Ammon's horn (tissue), 1 donor: ENCODE measurements at regions not wholly inside any gene's neighbourhood (a gene's known extent, or its start where the extent isn't known, plus 50 kb on each side); places are given as distances from the start of the nearest gene placed in this dataset.

ENCODE experiments used
- DNase-seq: peaks from one replicate; pipeline ENCODE4 v3.0.0-alpha.2; 2016; ENCODE audit warnings: low spot score

DNA sequence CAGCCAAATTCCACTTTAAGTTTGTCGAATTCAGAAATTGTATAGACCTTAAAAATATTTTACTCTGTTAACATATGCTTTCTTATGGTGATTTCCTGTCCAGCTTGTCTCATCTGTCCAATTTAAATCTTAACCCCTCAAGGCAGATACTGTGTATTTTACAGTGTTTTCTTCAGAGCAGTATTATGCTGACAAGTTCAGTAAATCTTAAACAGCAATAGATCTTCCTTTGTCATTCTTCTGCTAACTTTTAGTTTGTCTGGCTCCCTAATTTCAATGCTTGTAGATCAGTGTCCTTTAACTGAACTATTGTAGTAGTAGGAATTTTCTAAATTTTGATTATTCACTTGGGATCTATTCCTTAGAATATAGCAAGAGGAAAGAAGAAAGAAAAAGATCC, 52.8 kb upstream of the MEIS1 start:
- DNase-seq = no peak

DNA sequence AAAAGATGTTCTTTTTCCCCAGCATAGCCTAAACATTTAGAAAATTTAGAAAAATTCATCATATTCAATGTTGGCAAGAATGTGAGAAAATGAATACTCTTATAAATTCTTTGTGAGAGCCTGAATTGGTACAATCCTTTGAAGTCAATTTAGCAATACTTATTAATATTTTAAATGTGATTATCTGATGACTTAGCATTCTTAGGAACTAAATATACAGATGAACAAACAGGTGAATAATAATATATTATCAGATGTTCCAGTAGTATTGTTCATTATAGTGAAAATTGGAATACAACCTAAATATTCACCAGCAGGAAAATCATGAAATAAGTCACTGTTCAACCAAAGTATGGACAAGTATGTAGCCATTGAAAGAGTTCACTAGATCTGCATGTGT, 55.5 kb upstream of the MEIS1 start:
- no peak for DNase-seq

DNA sequence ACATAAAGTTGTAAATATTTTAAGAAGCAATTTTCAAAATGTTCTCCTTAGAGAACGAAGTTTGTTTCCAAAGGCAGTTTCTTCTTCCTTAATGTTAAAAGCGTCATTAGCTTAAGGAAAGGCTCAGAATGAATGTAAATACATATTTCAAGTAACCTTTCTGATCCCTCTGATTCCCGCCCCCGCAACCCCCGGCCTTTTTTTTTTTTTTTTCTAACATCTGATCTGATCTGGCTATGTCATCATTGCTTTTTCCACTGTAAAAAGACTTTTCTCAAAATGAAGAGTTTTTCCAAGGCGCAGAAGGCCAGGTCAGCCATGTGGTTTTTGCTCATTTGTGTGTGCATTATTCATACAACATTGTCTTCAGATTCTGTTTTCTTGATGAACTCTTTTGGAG, 57.1 kb upstream of the MEIS1 start:
- DNase-seq = no peak

DNA sequence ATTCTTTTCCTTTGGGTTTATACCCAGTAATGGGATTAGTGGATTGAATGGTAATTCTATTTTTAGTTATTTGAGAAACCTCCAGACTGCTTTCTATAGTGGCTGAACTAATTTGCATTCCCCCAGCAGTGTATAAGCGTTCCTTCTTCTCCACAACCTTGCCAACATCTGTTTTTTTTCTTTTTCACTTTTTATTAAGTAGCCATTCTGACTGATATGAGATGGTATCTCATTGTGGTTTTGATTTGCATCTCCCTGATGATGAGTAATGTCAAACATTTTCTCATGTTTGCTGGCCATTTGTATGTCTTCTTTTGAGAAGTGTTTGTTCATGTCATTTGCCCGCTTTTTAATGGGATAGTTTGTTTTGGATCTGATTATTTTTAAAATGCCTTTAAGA, 64.1 kb upstream of the MEIS1 start:
- no peak for DNase-seq

DNA sequence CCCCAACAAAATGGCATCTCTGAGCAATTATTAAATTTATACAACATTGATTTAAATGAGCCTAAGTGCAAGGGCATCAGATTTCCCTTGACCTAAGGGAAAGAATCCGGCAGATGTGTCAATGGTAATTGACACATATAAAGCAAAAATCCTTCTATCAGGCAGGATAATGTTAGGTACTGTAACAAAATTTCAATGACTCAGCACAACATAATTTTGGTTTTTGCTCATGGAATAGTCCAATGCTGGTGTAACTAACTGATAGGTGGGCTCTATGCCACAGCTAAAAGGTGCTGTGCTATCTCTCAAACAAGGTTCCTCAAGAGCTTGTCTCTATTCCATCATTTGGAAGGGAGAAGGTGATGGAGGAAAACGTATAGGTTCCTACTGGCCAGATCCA, 68.3 kb upstream of the MEIS1 start:
- DNase-seq = no peak

DNA sequence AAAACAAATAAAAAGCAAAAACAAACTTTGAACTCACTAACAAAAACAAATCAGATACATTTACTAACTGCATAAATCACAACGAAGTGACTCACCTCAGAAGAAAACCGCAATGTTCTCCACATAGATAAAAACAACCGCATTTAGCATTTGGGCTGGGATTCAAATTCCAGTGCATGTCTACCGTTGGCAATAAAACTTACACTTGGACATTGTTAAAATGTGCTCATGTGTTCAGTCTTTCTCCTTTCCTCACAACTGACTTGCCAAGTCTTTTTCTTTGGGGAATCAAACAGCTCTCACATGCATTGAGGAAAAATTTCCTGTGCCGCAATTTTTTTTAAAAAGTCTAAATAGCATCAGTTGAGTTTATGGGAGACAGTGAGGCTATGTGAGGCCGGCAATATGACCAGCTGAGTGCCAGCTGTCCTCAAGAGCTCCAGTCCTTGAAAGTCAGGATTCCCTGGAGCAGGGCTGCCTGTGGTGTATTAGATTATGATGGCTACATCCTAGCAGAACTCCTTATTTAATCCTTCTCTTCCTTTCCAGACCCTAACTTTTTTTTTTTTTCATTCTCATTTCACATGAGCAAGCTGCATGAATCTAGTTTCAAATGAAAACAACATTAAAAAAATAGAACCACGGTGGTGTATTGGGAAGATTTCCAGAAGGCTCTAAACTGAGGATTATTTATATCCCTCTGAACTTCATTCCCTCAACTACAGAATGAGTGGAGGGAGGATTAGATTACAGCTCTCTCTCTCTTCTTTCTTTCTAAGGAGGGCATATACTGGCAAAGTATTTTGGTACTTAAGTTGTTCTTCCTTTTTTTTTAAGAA, 70.2 kb upstream of the MEIS1 start:
- no peak for DNase-seq

DNA sequence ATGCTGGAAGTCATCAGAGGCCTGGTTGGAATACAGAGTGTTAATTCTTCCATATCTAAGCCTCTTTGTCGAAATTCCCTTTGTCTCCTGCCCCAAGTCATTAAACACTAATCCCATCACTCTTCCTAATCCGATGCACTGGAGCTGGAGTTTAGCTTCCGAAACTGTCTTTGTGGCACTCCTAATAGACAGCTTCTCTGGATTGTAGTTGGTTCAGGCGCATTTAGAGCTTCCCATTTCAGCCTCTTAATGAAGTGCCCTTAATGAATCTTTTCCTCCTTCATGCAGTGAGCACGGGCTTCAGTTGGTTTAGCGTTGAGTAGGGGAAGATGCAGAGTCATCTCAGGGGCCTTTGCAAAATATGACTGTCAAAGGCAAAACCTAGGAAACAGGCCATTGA, 72.2 kb upstream of the MEIS1 start:
- no peak for DNase-seq

DNA sequence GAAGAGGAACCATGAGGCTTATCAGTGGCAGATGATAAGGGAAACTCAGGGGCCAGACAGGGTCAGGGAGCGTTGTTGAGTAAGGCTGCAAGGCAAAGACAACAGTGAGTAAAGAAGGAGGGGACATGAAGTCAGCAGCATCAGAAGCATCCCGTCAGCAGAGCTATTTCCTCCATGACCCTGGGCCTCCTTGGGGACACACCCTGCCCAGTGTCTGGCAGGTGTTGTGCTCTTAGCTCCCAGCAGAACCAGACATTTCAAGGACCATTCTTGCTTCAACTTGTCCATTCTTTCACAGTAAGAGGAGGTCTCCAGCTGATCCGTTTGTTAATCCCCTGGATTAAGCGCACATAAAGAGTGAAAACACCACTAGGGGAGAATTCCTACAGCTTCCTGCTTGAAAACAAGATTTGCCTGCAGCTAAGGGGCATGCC, 88.7 kb upstream of the MEIS1 start:
- DNase-seq = no peak

DNA sequence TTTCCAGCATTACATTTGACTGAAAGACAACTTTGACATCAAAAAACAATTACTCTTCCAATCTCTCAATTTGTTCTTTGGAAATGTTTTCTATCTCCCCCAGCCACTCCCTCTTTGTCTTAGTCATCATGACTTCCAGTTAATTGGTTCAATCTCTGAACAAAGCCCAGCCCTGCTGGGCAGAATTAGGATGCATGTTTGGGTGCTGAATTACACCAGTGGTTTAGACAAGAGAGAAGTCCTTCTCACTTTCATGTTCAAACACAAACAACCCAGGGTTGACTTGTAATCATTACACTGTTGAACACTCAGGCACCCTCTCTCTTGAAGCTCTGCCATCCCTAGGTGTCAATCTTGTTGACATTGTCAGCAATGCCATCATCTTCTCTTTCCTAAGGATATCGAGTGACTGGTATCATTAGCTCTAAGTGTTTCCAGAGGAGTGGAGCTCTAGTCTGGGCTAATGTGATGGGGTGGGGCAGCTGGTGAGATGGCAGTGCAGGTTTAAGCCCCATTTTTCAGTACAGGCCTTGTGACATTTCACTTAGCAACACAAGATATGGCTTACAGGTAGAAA, 90.8 kb upstream of the MEIS1 start:
- DNase-seq = no peak

DNA sequence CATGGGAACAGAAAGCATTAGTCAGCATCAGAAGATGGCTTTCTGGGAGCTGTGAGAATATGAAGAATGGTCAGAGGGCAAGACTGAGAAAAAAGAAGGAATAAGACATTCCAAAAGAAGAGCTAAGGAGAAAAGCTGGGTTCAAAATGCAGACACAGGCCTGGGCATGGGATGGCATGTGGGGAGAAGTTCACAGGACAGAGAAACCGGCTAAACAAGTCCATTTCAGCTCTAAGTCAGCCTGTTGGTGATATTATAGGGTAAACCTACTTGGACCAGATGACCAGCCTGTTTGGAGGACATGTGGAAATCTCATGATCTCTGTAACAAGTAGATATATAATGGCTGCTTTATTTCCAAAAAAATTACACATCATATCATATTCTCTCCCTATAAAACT, 91.7 kb upstream of the MEIS1 start:
- no peak for DNase-seq

DNA sequence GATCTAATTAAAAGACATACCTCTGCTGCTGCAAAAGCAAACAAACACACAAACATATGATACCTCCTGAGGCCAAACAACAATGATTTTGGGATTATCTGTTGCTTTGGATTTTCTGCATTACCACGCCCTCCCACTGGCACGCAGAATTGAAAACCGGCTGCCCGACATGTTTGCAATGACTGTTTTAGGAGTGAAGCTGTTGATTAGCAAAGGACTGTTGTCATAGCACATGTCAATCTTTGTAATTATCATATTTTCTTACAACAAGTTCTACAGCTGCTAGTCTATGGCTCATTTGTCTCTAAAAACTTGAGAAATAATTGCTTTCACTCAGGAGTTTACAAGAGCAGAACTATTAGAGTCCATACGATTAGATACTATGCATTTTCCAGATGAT, 94.4 kb upstream of the MEIS1 start:
- no peak for DNase-seq

DNA sequence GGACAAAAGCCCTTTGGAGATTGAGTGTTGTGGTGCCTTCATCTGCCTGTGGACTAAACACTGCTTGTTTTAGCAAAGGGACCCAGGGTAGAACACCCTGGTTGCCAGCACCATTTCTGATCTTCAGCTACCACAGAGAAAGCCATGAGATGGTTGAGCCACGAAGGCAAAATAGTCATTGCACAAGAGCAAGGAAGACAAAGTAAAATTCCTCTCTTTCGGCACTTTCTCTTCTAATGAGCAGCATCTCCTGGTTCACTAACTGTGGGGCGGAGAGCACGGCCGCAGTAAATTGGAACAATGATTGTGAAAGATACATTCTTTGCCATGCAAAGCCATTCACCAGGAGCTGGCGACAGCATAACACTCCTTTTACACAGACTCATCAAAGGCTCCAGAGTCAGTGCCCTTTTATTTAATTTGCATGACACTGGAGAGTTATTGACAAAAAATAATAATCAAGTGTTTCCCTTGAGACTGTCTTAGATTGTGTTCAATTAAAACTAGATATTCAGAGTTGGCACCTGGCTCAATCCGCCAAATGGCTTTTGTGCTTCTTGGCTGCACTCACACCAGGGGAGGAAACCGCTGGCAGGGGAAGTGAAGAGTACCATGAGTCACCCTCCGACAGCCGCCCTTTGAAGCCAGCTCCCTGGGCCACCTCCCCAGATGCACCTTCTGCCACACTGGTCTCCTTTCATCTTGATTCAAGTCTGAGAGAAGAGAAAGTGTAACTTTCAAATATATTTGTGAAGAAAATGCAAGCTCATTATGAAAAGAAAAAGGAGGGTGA, 100.5 kb upstream of the MEIS1 start:
- no peak for DNase-seq

DNA sequence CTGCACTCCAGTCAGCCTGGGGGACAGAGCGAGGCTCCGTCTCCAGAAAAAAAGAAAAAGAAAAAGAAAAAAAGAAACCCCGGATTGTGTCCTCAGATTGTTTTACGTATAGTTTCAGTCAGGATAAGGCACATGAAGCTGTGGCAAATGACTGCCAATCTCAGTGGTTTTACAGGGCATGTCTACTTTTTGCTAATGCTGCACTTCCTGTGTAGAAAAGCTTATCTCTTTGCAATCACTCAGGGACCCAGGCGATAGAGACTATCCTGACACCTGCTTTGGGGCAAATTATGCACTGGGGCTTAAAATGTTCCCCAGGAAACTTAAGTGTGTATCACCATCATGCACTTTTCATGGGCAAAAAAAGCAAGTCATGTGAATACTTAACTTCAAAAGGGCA, 103.7 kb upstream of the MEIS1 start:
- DNase-seq = no peak

DNA sequence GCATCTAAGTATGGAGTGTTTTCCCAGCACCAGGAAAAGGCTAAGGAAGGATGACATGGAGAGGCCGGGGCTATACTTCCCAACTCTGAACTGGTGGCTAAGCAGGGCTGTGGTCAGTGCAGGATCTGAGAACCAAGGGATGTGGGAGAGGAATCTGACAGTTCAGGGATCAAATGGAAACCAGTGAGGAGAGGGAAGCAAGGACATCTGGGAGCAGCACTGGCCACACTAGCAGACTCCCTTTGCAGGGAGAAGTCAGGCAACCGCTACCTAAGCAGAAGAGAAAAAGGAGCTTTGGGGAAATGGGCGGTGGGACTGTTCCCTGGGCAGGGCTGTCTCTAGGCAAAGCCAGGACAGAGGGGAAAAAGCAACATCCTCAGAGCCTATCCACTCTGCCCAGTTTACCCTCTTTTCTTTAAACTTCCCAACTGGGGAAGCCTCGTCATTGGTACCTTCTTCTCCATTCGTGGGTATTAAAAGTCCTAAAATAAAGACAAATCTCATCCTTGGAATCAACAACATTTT, 105.8 kb upstream of the MEIS1 start:
- no peak for DNase-seq

DNA sequence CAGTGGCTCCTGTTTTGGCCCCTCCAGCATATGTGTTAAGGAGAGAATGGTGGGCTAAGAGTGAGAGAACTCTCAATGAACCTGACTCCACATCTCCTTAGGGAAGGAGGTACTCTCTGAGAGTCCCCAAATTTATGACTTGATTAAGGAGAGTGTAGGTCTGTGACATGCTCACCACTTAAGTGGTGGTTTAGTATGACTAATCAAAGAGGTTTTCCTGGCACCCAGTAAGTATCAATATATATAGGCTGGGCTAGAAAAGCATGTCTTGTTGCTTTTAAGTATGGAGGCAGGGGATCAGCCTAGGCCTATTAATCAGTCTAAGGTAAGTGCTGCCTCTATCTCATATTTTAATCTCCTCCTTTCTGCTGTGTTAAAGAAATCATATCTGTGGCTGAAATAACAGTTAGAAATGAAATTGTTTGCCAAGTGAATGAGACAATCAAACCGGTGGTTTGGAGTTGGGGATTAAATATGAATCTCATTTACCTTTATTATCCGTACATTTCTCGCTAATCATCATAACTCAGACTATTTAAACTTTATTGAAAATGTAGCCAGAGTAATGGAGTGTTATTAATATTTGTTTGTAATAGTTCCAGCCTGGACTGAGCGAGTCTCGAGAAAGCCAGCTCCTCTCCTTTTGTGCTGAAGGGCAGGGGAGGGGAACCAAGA, 107.7 kb upstream of the MEIS1 start:
- no peak for DNase-seq

DNA sequence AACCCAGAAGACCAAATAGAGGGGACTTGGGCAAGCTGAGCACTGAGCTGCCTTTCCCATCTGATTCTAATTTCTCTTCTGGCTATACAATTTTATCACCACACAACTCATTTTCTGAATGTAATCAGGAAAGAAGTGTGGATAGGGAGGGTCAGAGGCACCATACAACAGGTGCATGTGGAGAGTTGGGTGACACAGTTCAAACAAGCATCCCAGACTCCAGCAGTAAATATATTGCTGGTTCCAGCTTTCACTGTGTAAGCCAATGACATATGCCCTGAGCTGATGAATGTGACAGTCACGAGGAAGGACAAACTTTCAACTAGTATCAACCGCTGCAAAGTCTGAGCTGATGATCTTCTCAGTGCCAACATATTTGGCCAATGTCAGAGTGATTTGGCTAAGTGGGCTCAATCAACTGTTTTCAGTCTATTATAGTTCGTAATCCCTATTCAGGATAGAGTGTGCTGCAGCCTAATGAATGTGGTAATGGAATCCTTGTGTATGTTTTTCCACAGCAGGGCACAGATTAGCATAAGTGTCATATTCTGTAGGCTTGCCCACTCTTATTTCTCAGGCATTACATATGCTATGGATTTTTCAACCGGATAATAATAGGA, 109.9 kb upstream of the MEIS1 start:
- no peak for DNase-seq

DNA sequence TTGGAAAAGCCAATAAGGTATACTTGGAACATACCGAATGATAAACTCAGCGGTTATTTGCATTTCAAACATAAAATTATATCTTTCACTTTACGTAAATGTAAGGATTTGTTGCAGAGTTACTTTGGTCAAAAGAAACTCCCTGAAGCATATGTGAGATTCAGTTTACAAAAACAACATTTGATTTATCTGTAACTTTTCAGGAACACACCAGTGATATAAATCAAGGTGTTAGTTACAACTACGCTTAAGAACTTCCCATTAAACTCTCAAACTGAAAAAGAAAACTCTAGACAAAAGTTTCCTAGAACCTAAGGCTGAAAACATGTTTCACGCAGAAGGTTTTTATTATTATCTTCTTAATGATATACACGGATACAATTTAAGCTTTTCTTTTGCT, 110.6 kb upstream of the MEIS1 start:
- DNase-seq = no peak

DNA sequence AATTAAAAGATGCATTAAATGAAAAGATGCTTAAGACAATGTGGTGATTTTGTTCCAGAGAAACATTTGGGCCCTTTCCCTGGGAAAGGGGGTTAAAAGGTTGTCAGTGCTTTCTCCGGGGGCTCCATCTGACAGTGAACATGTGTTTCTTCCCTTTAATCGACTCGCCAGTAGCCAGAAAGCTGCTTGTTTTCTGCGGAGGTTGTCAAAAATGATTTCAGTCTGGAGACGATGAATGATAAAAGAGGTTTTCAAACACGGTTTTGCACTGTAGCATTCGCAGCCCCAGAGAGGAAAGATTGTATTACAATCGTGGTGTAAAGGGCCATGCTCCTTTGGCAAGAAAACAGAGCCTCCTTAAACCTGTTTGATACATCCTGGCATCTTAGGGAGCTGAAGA, 111.5 kb upstream of the MEIS1 start:
- DNase-seq = no peak

DNA sequence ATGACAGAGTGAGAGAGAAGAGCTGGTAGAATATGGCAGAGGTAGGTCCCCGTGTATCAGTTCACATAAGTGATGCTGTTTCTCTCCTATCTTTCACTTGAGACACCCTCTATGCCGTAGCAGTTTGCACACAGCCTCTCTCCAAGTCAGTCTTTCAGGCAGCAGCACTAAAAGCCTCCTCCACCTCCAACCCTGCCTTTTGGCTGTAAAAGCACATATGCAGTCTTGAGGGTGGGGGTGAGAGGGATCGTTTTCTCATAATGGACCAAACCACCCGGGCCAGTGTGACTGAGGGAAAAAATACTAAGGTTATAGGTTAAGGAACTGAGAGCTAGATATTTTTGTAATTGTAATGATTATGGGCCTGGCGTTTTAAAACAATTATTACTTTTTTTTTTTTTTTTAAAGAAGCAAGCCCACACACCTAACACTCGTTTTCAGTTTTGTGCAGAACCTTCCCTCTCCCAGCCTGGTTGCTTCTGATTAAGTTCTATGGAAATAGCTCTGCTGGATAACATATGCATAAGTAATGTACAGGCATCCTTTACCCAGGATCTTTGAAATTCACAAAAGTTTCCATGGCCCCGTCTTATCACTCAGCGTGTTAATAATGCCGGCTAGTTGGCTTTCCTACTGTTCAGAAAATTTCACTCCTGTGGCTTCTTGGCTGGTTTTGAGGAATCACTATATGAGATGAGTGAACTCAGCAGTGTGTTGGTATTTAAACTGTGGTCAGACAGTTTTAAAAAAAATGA, 112.2 kb upstream of the MEIS1 start:
- DNase-seq = no peak

DNA sequence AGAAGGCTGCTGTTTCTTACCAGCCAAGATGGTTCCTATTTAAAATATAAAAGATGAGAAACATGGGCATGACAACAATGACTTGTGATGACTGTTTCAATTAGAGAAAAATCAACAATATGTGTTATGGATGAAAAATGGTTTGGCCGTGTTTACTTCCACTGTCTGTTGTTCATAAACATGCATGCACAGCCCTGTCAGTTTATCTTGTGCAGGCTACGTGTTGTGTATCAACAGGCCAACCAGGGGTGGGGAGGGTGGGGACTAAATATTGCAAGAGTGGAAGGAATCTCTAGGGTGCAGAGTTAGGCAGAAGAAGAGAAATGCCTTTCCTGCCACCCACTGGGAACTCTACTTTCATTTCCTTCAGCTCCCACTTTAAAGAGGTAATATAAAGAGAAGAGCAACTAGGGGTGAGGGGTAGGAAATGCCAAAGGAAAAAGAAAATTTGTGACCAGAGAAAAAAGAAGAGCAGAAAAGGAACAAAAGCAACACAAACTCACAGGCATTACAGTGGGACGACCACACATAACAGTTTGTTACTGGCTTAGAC, 116.8 kb upstream of the MEIS1 start:
- DNase-seq = no peak
